ENCODE measurements at regions not wholly inside any gene's neighbourhood (a gene's known extent, or its start where the extent isn't known, plus 50 kb on each side); places are given as distances from the start of the nearest gene placed in this dataset.

GRCh38 chr12:127558361-127558760 lies 708.6 kb upstream of the TMEM132C start:
- no peak overlapping the region for H3K4me3 ChIP-seq (ENCODE audit: low read depth in 1 of 2, low read length in 2 of 2)
- no peaks in the 10 kb centered on the region for H3K36me3 ChIP-seq (ENCODE audit: control insufficient read depth in 1 of 2, insufficient read depth in 2 of 2, low read length in 2 of 2)
- H3K4me1 ChIP-seq (ENCODE audit: control insufficient read depth in 1 of 2, insufficient read depth in 2 of 2, low read length in 2 of 2) = no peaks in the 10 kb centered on the region
- H3K9me3 ChIP-seq (ENCODE audit: control insufficient read depth in 1 of 2, low read length in 2 of 2) = no peaks in the 10 kb centered on the region
- H3K27ac ChIP-seq (ENCODE audit: low read depth, low read length) = no peak overlapping the region
- no peaks in the 10 kb centered on the region for H3K27me3 ChIP-seq (ENCODE audit: control insufficient read depth in 1 of 2, insufficient read depth in 2 of 2, low read length in 2 of 2)
- H3K9ac ChIP-seq (ENCODE audit: low read depth in 1 of 2, low read length in 2 of 2) = no peak overlapping the region

GRCh38 chr12:127559349-127560040 lies 707.5 kb upstream of the TMEM132C start:
- no peak overlapping the region for H3K4me3 ChIP-seq (ENCODE audit: low read depth in 1 of 2, low read length in 2 of 2)
- no peaks in the 10 kb centered on the region for H3K27me3 ChIP-seq (ENCODE audit: control insufficient read depth in 1 of 2, insufficient read depth in 2 of 2, low read length in 2 of 2)
- H3K36me3 ChIP-seq (ENCODE audit: control insufficient read depth in 1 of 2, insufficient read depth in 2 of 2, low read length in 2 of 2) = no peaks in the 10 kb centered on the region
- H3K9ac ChIP-seq (ENCODE audit: low read depth in 1 of 2, low read length in 2 of 2) = no peak overlapping the region
- no peak overlapping the region for H3K27ac ChIP-seq (ENCODE audit: low read depth, low read length)
- no peaks in the 10 kb centered on the region for H3K9me3 ChIP-seq (ENCODE audit: control insufficient read depth in 1 of 2, low read length in 2 of 2)
- H3K4me1 ChIP-seq (ENCODE audit: control insufficient read depth in 1 of 2, insufficient read depth in 2 of 2, low read length in 2 of 2) = no peaks in the 10 kb centered on the region

- Histone ChIP-seq H3K4me3 (ENCODE audit: low read depth in 1 of 2, low read length in 2 of 2) (no peak overlapping the region), H3K4me1 (ENCODE audit: control insufficient read depth in 1 of 2, insufficient read depth in 2 of 2, low read length in 2 of 2) (no peaks in the 10 kb centered on the region), H3K27me3 (ENCODE audit: control insufficient read depth in 1 of 2, insufficient read depth in 2 of 2, low read length in 2 of 2) (no peaks in the 10 kb centered on the region), H3K36me3 (ENCODE audit: control insufficient read depth in 1 of 2, insufficient read depth in 2 of 2, low read length in 2 of 2) (no peaks in the 10 kb centered on the region), H3K9me3 (ENCODE audit: control insufficient read depth in 1 of 2, low read length in 2 of 2) (no peaks in the 10 kb centered on the region), H3K9ac (ENCODE audit: low read depth in 1 of 2, low read length in 2 of 2) (no peak overlapping the region), H3K27ac (ENCODE audit: low read depth, low read length) (no peak overlapping the region)
Observed at GRCh38 chr12:127560041-127560478, 706.9 kb upstream of the TMEM132C start.

GRCh38 chr12:127562816-127563215 lies 704.2 kb upstream of the TMEM132C start:
- H3K27me3 ChIP-seq (ENCODE audit: control insufficient read depth in 1 of 2, insufficient read depth in 2 of 2, low read length in 2 of 2) = no peaks in the 10 kb centered on the region
- no peaks in the 10 kb centered on the region for H3K36me3 ChIP-seq (ENCODE audit: control insufficient read depth in 1 of 2, insufficient read depth in 2 of 2, low read length in 2 of 2)
- H3K4me1 ChIP-seq (ENCODE audit: control insufficient read depth in 1 of 2, insufficient read depth in 2 of 2, low read length in 2 of 2) = no peaks in the 10 kb centered on the region

GRCh38 chr12:127565241-127565640 lies 701.7 kb upstream of the TMEM132C start:
- Histone ChIP-seq H3K4me1 (ENCODE audit: control insufficient read depth in 1 of 2, insufficient read depth in 2 of 2, low read length in 2 of 2) (no peaks in the 10 kb centered on the region), H3K4me3 (ENCODE audit: low read depth in 1 of 2, low read length in 2 of 2) (no peak overlapping the region), H3K9me3 (ENCODE audit: control insufficient read depth in 1 of 2, low read length in 2 of 2) (no peaks in the 10 kb centered on the region), H3K27ac (ENCODE audit: low read depth, low read length) (no peak overlapping the region), H3K9ac (ENCODE audit: low read depth in 1 of 2, low read length in 2 of 2) (no peak overlapping the region), H3K36me3 (ENCODE audit: control insufficient read depth in 1 of 2, insufficient read depth in 2 of 2, low read length in 2 of 2) (no peaks in the 10 kb centered on the region), H3K27me3 (ENCODE audit: control insufficient read depth in 1 of 2, insufficient read depth in 2 of 2, low read length in 2 of 2) (no peaks in the 10 kb centered on the region)

More at GRCh38 chr12:127562816-127563215, 704.2 kb upstream of the TMEM132C start:
- Histone ChIP-seq H3K4me3 (ENCODE audit: low read depth in 1 of 2, low read length in 2 of 2) (no peak overlapping the region), H3K9me3 (ENCODE audit: control insufficient read depth in 1 of 2, low read length in 2 of 2) (no peaks in the 10 kb centered on the region), H3K9ac (ENCODE audit: low read depth in 1 of 2, low read length in 2 of 2) (no peak overlapping the region), H3K27ac (ENCODE audit: low read depth, low read length) (no peak overlapping the region)

- Histone ChIP-seq H3K9ac (ENCODE audit: low read depth in 1 of 2, low read length in 2 of 2) (no peak overlapping the region), H3K4me3 (ENCODE audit: low read depth in 1 of 2, low read length in 2 of 2) (no peak overlapping the region), H3K27me3 (ENCODE audit: control insufficient read depth in 1 of 2, insufficient read depth in 2 of 2, low read length in 2 of 2) (no peaks in the 10 kb centered on the region), H3K9me3 (ENCODE audit: control insufficient read depth in 1 of 2, low read length in 2 of 2) (no peaks in the 10 kb centered on the region), H3K36me3 (ENCODE audit: control insufficient read depth in 1 of 2, insufficient read depth in 2 of 2, low read length in 2 of 2) (no peaks in the 10 kb centered on the region), H3K4me1 (ENCODE audit: control insufficient read depth in 1 of 2, insufficient read depth in 2 of 2, low read length in 2 of 2) (no peaks in the 10 kb centered on the region), H3K27ac (ENCODE audit: low read depth, low read length) (no peak overlapping the region)
Observed at GRCh38 chr12:127567531-127567930, 699.4 kb upstream of the TMEM132C start.

- Histone ChIP-seq H3K27me3 (ENCODE audit: control insufficient read depth in 1 of 2, insufficient read depth in 2 of 2, low read length in 2 of 2) (peaks cover 0 to 2% of the 10 kb centered on the region in 2 donors), H3K4me3 (ENCODE audit: low read depth in 1 of 2, low read length in 2 of 2) (no peak overlapping the region), H3K36me3 (ENCODE audit: control insufficient read depth in 1 of 2, insufficient read depth in 2 of 2, low read length in 2 of 2) (no peaks in the 10 kb centered on the region), H3K9ac (ENCODE audit: low read depth in 1 of 2, low read length in 2 of 2) (no peak overlapping the region), H3K4me1 (ENCODE audit: control insufficient read depth in 1 of 2, insufficient read depth in 2 of 2, low read length in 2 of 2) (no peaks in the 10 kb centered on the region), H3K27ac (ENCODE audit: low read depth, low read length) (no peak overlapping the region), H3K9me3 (ENCODE audit: control insufficient read depth in 1 of 2, low read length in 2 of 2) (no peaks in the 10 kb centered on the region)
Observed at GRCh38 chr12:127570387-127570786, 696.6 kb upstream of the TMEM132C start.

- no peak overlapping the region for H3K4me3 ChIP-seq (ENCODE audit: low read depth in 1 of 2, low read length in 2 of 2)
- H3K27me3 ChIP-seq (ENCODE audit: control insufficient read depth in 1 of 2, insufficient read depth in 2 of 2, low read length in 2 of 2) = peaks cover 0 to 2% of the 10 kb centered on the region in 2 donors
- no peak overlapping the region for H3K27ac ChIP-seq (ENCODE audit: low read depth, low read length)
- H3K36me3 ChIP-seq (ENCODE audit: control insufficient read depth in 1 of 2, insufficient read depth in 2 of 2, low read length in 2 of 2) = no peaks in the 10 kb centered on the region
- H3K4me1 ChIP-seq (ENCODE audit: control insufficient read depth in 1 of 2, insufficient read depth in 2 of 2, low read length in 2 of 2) = no peaks in the 10 kb centered on the region
- no peaks in the 10 kb centered on the region for H3K9me3 ChIP-seq (ENCODE audit: control insufficient read depth in 1 of 2, low read length in 2 of 2)
- H3K9ac ChIP-seq (ENCODE audit: low read depth in 1 of 2, low read length in 2 of 2) = no peak overlapping the region
Observed at GRCh38 chr12:127570793-127571360, 696.1 kb upstream of the TMEM132C start.

GRCh38 chr12:127571578-127571977 lies 695.4 kb upstream of the TMEM132C start:
- Histone ChIP-seq H3K9me3 (ENCODE audit: control insufficient read depth in 1 of 2, low read length in 2 of 2) (no peaks in the 10 kb centered on the region), H3K9ac (ENCODE audit: low read depth in 1 of 2, low read length in 2 of 2) (no peak overlapping the region), H3K4me1 (ENCODE audit: control insufficient read depth in 1 of 2, insufficient read depth in 2 of 2, low read length in 2 of 2) (no peaks in the 10 kb centered on the region), H3K27ac (ENCODE audit: low read depth, low read length) (no peak overlapping the region), H3K27me3 (ENCODE audit: control insufficient read depth in 1 of 2, insufficient read depth in 2 of 2, low read length in 2 of 2) (peaks cover 0 to 2% of the 10 kb centered on the region in 2 donors), H3K36me3 (ENCODE audit: control insufficient read depth in 1 of 2, insufficient read depth in 2 of 2, low read length in 2 of 2) (no peaks in the 10 kb centered on the region), H3K4me3 (ENCODE audit: low read depth in 1 of 2, low read length in 2 of 2) (no peak overlapping the region)

- H3K27me3 ChIP-seq (ENCODE audit: control insufficient read depth in 1 of 2, insufficient read depth in 2 of 2, low read length in 2 of 2) = peaks cover 0 to 2% of the 10 kb centered on the region in 2 donors
- H3K36me3 ChIP-seq (ENCODE audit: control insufficient read depth in 1 of 2, insufficient read depth in 2 of 2, low read length in 2 of 2) = no peaks in the 10 kb centered on the region
- no peak overlapping the region for H3K9ac ChIP-seq (ENCODE audit: low read depth in 1 of 2, low read length in 2 of 2)
- H3K9me3 ChIP-seq (ENCODE audit: control insufficient read depth in 1 of 2, low read length in 2 of 2) = no peaks in the 10 kb centered on the region
- H3K4me3 ChIP-seq (ENCODE audit: low read depth in 1 of 2, low read length in 2 of 2) = no peak overlapping the region
- H3K4me1 ChIP-seq (ENCODE audit: control insufficient read depth in 1 of 2, insufficient read depth in 2 of 2, low read length in 2 of 2) = no peaks in the 10 kb centered on the region
- H3K27ac ChIP-seq (ENCODE audit: low read depth, low read length) = no peak overlapping the region
Observed at GRCh38 chr12:127579446-127579845, 687.5 kb upstream of the TMEM132C start.
